Suprapubic skin (tissue), 4 donors: ENCODE measurements at regions not wholly inside any gene's neighbourhood (a gene's known extent, or its start where the extent isn't known, plus 50 kb on each side); places are given as distances from the start of the nearest gene placed in this dataset.

Experiments used
- DNase-seq, 2 donors: peaks; one replicate each; pipeline ENCODE4 v3.0.0-alpha.2; 2019; ENCODE audit warnings: low spot score in 2 of 2
- H3K27ac ChIP-seq: fragments of 200-600 bp; sonication (generic); one replicate; pipeline ENCODE4 v1.5.1; 2019
- H3K27me3 ChIP-seq: fragments of 200-600 bp; sonication (generic); one replicate; pipeline ENCODE4 v1.5.1; 2019
- H3K36me3 ChIP-seq: fragments of 200-600 bp; sonication (generic); one replicate; pipeline ENCODE4 v1.5.1; 2019
- H3K4me1 ChIP-seq: fragments of 200-600 bp; sonication (generic); one replicate; pipeline ENCODE4 v1.5.1; 2019
- H3K4me3 ChIP-seq: fragments of 200-600 bp; sonication (generic); one replicate; pipeline ENCODE4 v1.5.1; 2019; ENCODE audit warnings: mild to moderate bottlenecking
- H3K9me3 ChIP-seq: fragments of 200-600 bp; sonication (generic); one replicate; pipeline ENCODE4 v1.5.1; 2019
- CTCF ChIP-seq, 2 donors: fragments of 200-600 bp in 1 of 2; fragments of 450-650 bp in 1 of 2; sonication (generic) in 1 of 2; IDR thresholded peaks; one replicate each; pipeline ENCODE4 v1.5.1; 2016 to 2019; ENCODE audit warnings: antibody characterized with exemption in 2 of 2, mild to moderate bottlenecking in 1 of 2, moderate library complexity in 1 of 2
- EP300 ChIP-seq: sonication (generic); formaldehyde crosslinking; IDR thresholded peaks from one replicate; pipeline ENCODE4 v1.6.1; 2017; ENCODE audit warnings: antibody characterized with exemption
- POLR2A ChIP-seq, 2 donors: fragments of 450-650 bp; IDR thresholded peaks; one replicate each; pipeline ENCODE4 v1.6.1; 2017; ENCODE audit warnings: antibody characterized with exemption in 2 of 2, mild to moderate bottlenecking in 2 of 2, moderate library complexity in 2 of 2
- POLR2AphosphoS5 ChIP-seq, 3 donors: sonication (generic); formaldehyde crosslinking; IDR thresholded peaks; one replicate each; pipeline ENCODE4 v1.6.1; 2017; ENCODE audit warnings: antibody characterized with exemption in 3 of 3
- WGBS: methylation state at CpG from one replicate; pipeline ENCODE4 v1.1.5; 2018; 5-methylcytosine and 5-hydroxymethylcytosine counted together

- Histone ChIP-seq H3K27ac (no peak overlapping the region), H3K4me1 (no peaks in the 10 kb centered on the region), H3K27me3 (no peaks in the 10 kb centered on the region), H3K4me3 (no peak overlapping the region), H3K9me3 (no peaks in the 10 kb centered on the region), H3K36me3 (no peaks in the 10 kb centered on the region)
- no peak for DNase-seq
- TF ChIP-seq POLR2AphosphoS5 (IDR thresholded peaks at IDR 0.05): no peak
- no peak for TF ChIP-seq POLR2A (IDR thresholded peaks at IDR 0.05)
- TF ChIP-seq CTCF (IDR thresholded peaks at IDR 0.05): no peak
- no peak for TF ChIP-seq EP300
- WGBS: 84% methylated on average over 6 of the region's 6 CpGs
These were observed 287.5 kb downstream of the LRFN2 start for GRCh38 chr6:40299681-40300080.

DNA sequence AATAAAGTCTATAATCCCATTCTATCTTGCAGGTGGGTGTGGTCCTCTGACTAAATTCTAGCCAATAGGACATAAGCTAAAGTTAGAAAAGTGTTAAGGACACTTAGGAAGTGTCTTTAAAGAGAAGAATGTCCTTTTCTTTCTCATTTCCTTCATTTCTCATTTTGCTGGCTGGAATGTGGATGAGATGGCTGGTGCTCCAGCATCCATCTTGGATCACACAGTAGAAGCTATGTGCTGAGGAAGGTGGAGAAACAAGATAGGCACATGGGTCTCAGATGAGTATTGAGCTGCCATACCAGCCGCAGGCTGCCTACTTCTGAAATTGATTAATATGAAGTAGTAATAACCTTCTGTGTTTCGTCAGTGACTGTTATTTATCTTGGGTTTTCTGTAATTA, 289.0 kb downstream of the LRFN2 start:
- H3K4me1 ChIP-seq: no peaks in the 10 kb centered on the region
- no peaks in the 10 kb centered on the region for H3K27me3 ChIP-seq
- no peaks in the 10 kb centered on the region for H3K36me3 ChIP-seq
- TF ChIP-seq POLR2A (IDR thresholded peaks at IDR 0.05) (no peak), CTCF (IDR thresholded peaks at IDR 0.05) (no peak), POLR2AphosphoS5 (IDR thresholded peaks at IDR 0.05) (no peak), EP300 (no peak)
- H3K9me3 ChIP-seq: no peaks in the 10 kb centered on the region
- H3K27ac ChIP-seq: no peak overlapping the region
- DNase-seq: no peak
- WGBS: 91% methylated on average over 2 of the region's 2 CpGs
- H3K4me3 ChIP-seq: no peak overlapping the region

- TF ChIP-seq POLR2AphosphoS5 (IDR thresholded peaks at IDR 0.05): no peak
- TF ChIP-seq CTCF (IDR thresholded peaks at IDR 0.05): no peak
- Histone ChIP-seq H3K27ac (no peak overlapping the region), H3K36me3 (no peaks in the 10 kb centered on the region), H3K27me3 (no peaks in the 10 kb centered on the region), H3K4me1 (no peaks in the 10 kb centered on the region), H3K9me3 (no peaks in the 10 kb centered on the region), H3K4me3 (no peak overlapping the region)
- DNase-seq: no peak
- 67% methylated on average over 2 of the region's 2 CpGs for WGBS
These were observed 291.8 kb downstream of the LRFN2 start for GRCh38 chr6:40295251-40295950.

GRCh38 chr6:40293460-40294185, 293.5 kb downstream of the LRFN2 start:
- H3K27ac ChIP-seq: no peak overlapping the region
- no peaks in the 10 kb centered on the region for H3K9me3 ChIP-seq
- DNase-seq: no peak
- H3K4me1 ChIP-seq: no peaks in the 10 kb centered on the region
- no peak for TF ChIP-seq POLR2A (IDR thresholded peaks at IDR 0.05)
- TF ChIP-seq POLR2AphosphoS5 (IDR thresholded peaks at IDR 0.05): no peak
- TF ChIP-seq CTCF (IDR thresholded peaks at IDR 0.05): no peak
- no peaks in the 10 kb centered on the region for H3K36me3 ChIP-seq
- H3K27me3 ChIP-seq: no peaks in the 10 kb centered on the region
- 61% methylated on average over 10 of the region's 10 CpGs for WGBS
- H3K4me3 ChIP-seq: no peak overlapping the region

GRCh38 chr6:40293060-40293459, 294.1 kb downstream of the LRFN2 start:
- H3K27ac ChIP-seq: no peak overlapping the region
- no peak for TF ChIP-seq POLR2A (IDR thresholded peaks at IDR 0.05)
- TF ChIP-seq POLR2AphosphoS5 (IDR thresholded peaks at IDR 0.05): no peak
- no peak for TF ChIP-seq EP300
- TF ChIP-seq CTCF (IDR thresholded peaks at IDR 0.05): no peak
- H3K4me3 ChIP-seq: no peak overlapping the region
- H3K4me1 ChIP-seq: no peaks in the 10 kb centered on the region
- no peaks in the 10 kb centered on the region for H3K27me3 ChIP-seq
- no peak for DNase-seq
- no peaks in the 10 kb centered on the region for H3K9me3 ChIP-seq
- 71% methylated on average over 1 of the region's 1 CpG for WGBS
- no peaks in the 10 kb centered on the region for H3K36me3 ChIP-seq
